NCI-H1930 (cell line): ENCODE measurements at regions not wholly inside any gene's neighbourhood (a gene's known extent, or its start where the extent isn't known, plus 50 kb on each side); places are given as distances from the start of the nearest gene placed in this dataset.
"Not testable (repeated sequence)": the region's sequence is repeated elsewhere in the genome, so short reads cannot be mapped to it uniquely, and the experiment has no call there.

Experiments
- DNase-seq, 2 experiments: peaks; one replicate each; lab custom pipeline; 2025; lab: John Stamatoyannopoulos, UW

- no peak for DNase-seq
Measured at GRCh38 chr10:33899578-33900531, 565.4 kb upstream of the NRP1 start.

- no peak for DNase-seq
Measured at GRCh38 chr10:33897291-33897752, 562.9 kb upstream of the NRP1 start.

- DNase-seq, result no peak
Measured at GRCh38 chr10:33893506-33893905, 559.0 kb upstream of the NRP1 start.

- DNase-seq, result no peak
Measured at GRCh38 chr10:33889371-33889770, 554.9 kb upstream of the NRP1 start.

GRCh38 chr10:33887188-33887587, 552.7 kb upstream of the NRP1 start:
- DNase-seq, result no peak

GRCh38 chr10:33886299-33886698, 551.8 kb upstream of the NRP1 start:
- DNase-seq, result no peak

- no peak for DNase-seq
Measured at GRCh38 chr10:33884604-33885003, 550.1 kb upstream of the NRP1 start.

- DNase-seq, result no peak
Measured at GRCh38 chr10:33883881-33884280, 549.4 kb upstream of the NRP1 start.

GRCh38 chr10:33882996-33883395, 548.5 kb upstream of the NRP1 start:
- no peak for DNase-seq

- no peak for DNase-seq
Measured at GRCh38 chr10:33880291-33880690, 545.8 kb upstream of the NRP1 start.

- no peak for DNase-seq
Measured at GRCh38 chr10:33878238-33878786, 543.8 kb upstream of the NRP1 start.

- DNase-seq, result no peak
Measured at GRCh38 chr10:33876584-33877400, 542.3 kb upstream of the NRP1 start.

GRCh38 chr10:33875924-33876583, 541.6 kb upstream of the NRP1 start:
- no peak for DNase-seq

GRCh38 chr10:33871061-33871956, 536.8 kb upstream of the NRP1 start:
- no peak for DNase-seq

- no peak for DNase-seq
Measured at GRCh38 chr10:33869481-33869880, 535.0 kb upstream of the NRP1 start.

GRCh38 chr10:33869028-33869427, 534.6 kb upstream of the NRP1 start:
- no peak for DNase-seq

GRCh38 chr10:33867199-33867789, 532.8 kb upstream of the NRP1 start:
- DNase-seq, result not testable (repeated sequence)

GRCh38 chr10:33863352-33863751, 528.9 kb upstream of the NRP1 start:
- DNase-seq, result no peak

GRCh38 chr10:33862536-33863105, 528.2 kb upstream of the NRP1 start:
- no peak for DNase-seq

GRCh38 chr10:33861833-33862232, 527.4 kb upstream of the NRP1 start:
- no peak for DNase-seq
